H1 (cell line): ENCODE measurements at regions not wholly inside any gene's neighbourhood (a gene's known extent, or its start where the extent isn't known, plus 50 kb on each side); places are given as distances from the start of the nearest gene placed in this dataset.

Experiments
- CTCF ChIA-PET: fragments of 300-600 bp; sonication (Branson Sonifier 250); formaldehyde crosslinking; loops from one replicate; lab custom pipeline; 2021; ENCODE audit not compliant: partially characterized antibody; lab: Charles Lee
- POLR2A ChIA-PET: fragments of 300-600 bp; sonication (Branson Sonifier 250); formaldehyde crosslinking; loops from one replicate; lab custom pipeline; 2021; ENCODE audit warnings: inconsistent platforms; ENCODE audit not compliant: partially characterized antibody; lab: Charles Lee
- DNase-seq, 2 experiments: peaks; one replicate each; pipeline versions ENCODE4 v3.0.0 to v3.0.0-alpha.2; 2010 to 2022; ENCODE audit warnings: low spot score in 2 of 2, low read depth in 1 of 2, mixed read lengths in 1 of 2
- FAIRE-seq: peaks from 2 replicates; lab custom pipeline; 2011; peaks lifted over from hg19 to GRCh38; lab: Jason Lieb, UNC
- H2AFZ ChIP-seq: 2 replicates; pipeline ENCODE4 v1.8.1; 2012; ENCODE audit warnings: low read length, inconsistent platforms
- H2AK5ac ChIP-seq: 2 replicates; pipeline ENCODE4 v1.6.1; 2013; ENCODE audit warnings: low read depth, low read length
- H2BK120ac ChIP-seq: replicated peaks from 2 replicates; pipeline ENCODE3; 2013; ENCODE audit warnings: low read depth, low read length, inconsistent platforms
- H2BK12ac ChIP-seq: 2 replicates; pipeline ENCODE4 v1.6.1; 2013; ENCODE audit warnings: low read depth, low read length
- H2BK15ac ChIP-seq: 2 replicates; pipeline ENCODE4 v1.6.1; 2013; ENCODE audit warnings: low read length
- H2BK20ac ChIP-seq: 2 replicates; pipeline ENCODE4 v1.6.1; 2013; ENCODE audit warnings: low read length
- H2BK5ac ChIP-seq: 2 replicates; pipeline ENCODE4 v1.6.1; 2013; ENCODE audit warnings: low read depth, low read length
- H3K14ac ChIP-seq: 2 replicates; pipeline ENCODE4 v1.6.1; 2013; ENCODE audit warnings: inconsistent platforms; ENCODE audit not compliant: insufficient read length
- H3K18ac ChIP-seq: 2 replicates; pipeline ENCODE4 v1.6.1; 2013; ENCODE audit warnings: low read length; ENCODE audit errors: extremely low read depth
- H3K23ac ChIP-seq: 2 replicates; pipeline ENCODE4 v1.6.1; 2013; ENCODE audit warnings: inconsistent platforms; ENCODE audit not compliant: insufficient read length
- H3K23me2 ChIP-seq: 2 replicates; pipeline ENCODE4 v1.6.1; 2013; ENCODE audit warnings: low read depth, low read length
- H3K27ac ChIP-seq: 2 replicates; pipeline ENCODE4 v1.6.1; 2011; ENCODE audit warnings: low read depth, low read length, inconsistent platforms
- H3K27me3 ChIP-seq, 4 experiments: replicated peaks in 1 of 4; 1 replicate in 1 of 4; 2 replicates in 3 of 4; pipeline versions ENCODE4 v1.6.1 to v1.8.1; 2011 to 2013; ENCODE audit warnings: low read length in 3 of 4, mild to moderate bottlenecking in 3 of 4, inconsistent platforms in 2 of 4, mixed read lengths in 2 of 4, moderate library complexity in 1 of 4; ENCODE audit not compliant: control insufficient read depth in 3 of 4, insufficient read depth in 3 of 4; ENCODE audit errors: extremely low read depth in 1 of 4
- H3K36me3 ChIP-seq, 4 experiments: 2 replicates each; pipeline versions ENCODE4 v1.6.1 to v1.8.1; 2011 to 2013; ENCODE audit warnings: mild to moderate bottlenecking in 4 of 4, low read length in 3 of 4, moderate library complexity in 2 of 4, control low read depth in 1 of 4, inconsistent platforms in 1 of 4; ENCODE audit not compliant: insufficient read depth in 4 of 4, control insufficient read depth in 2 of 4
- H3K4ac ChIP-seq: replicated peaks from 2 replicates; pipeline ENCODE3; 2013; ENCODE audit warnings: low read length, low read depth, mixed read lengths, inconsistent platforms; ENCODE audit not compliant: insufficient read length
- H3K4me1 ChIP-seq, 4 experiments: replicated peaks in 1 of 4; 1 replicate in 1 of 4; 2 replicates in 3 of 4; pipeline versions ENCODE4 v1.6.1 to v1.8.1; 2011 to 2013; ENCODE audit warnings: low read length in 3 of 4, inconsistent platforms in 2 of 4, mixed read lengths in 1 of 4; ENCODE audit not compliant: insufficient read depth in 4 of 4, control insufficient read depth in 3 of 4
- H3K4me2 ChIP-seq, 2 experiments: 2 replicates each; pipeline versions ENCODE4 v1.6.1 to v1.8.1; 2011 to 2013; ENCODE audit warnings: low read depth in 2 of 2, low read length in 2 of 2, control low read depth in 1 of 2, inconsistent platforms in 1 of 2, mild to moderate bottlenecking in 1 of 2; ENCODE audit not compliant: insufficient read depth in 1 of 2
- H3K4me3 ChIP-seq, 4 experiments: fragments of 200-600, 300-600 bp in 1 of 4; sonication (generic), shearing (Covaris generic), sonication (Bioruptor Twin) in 1 of 4; 2 replicates each; pipeline versions ENCODE4 v1.5.1 to v1.8.1; 2011 to 2016; ENCODE audit warnings: low read length in 4 of 4, low read depth in 3 of 4, control low read depth in 2 of 4, inconsistent platforms in 2 of 4, mild to moderate bottlenecking in 2 of 4, mixed read lengths in 1 of 4, moderate library complexity in 1 of 4; ENCODE audit not compliant: insufficient read depth in 2 of 4; ENCODE audit errors: extremely low read depth in 1 of 4
- H3K56ac ChIP-seq: replicated peaks from 2 replicates; pipeline ENCODE3; 2013; ENCODE audit warnings: low read depth, mild to moderate bottlenecking, mixed read lengths, low read length, inconsistent platforms; ENCODE audit not compliant: insufficient read length
- H3K79me1 ChIP-seq: 2 replicates; pipeline ENCODE4 v1.6.1; 2013; ENCODE audit warnings: low read depth, low read length, control low read depth
- H3K79me2 ChIP-seq, 2 experiments: 2 replicates each; pipeline versions ENCODE4 v1.6.1 to v1.8.1; 2012 to 2013; ENCODE audit warnings: low read length in 2 of 2, mild to moderate bottlenecking in 2 of 2, inconsistent platforms in 1 of 2; ENCODE audit not compliant: insufficient read depth in 2 of 2, control insufficient read depth in 1 of 2
- H3K9ac ChIP-seq, 4 experiments: replicated peaks in 1 of 4; 1 replicate in 1 of 4; 2 replicates in 3 of 4; pipeline versions ENCODE4 v1.6.1 to v1.8.1; 2011 to 2013; ENCODE audit warnings: low read depth in 3 of 4, low read length in 3 of 4, control low read depth in 2 of 4, mild to moderate bottlenecking in 2 of 4, moderate library complexity in 2 of 4, inconsistent platforms in 1 of 4; ENCODE audit errors: extremely low read depth in 1 of 4
- H3K9me3 ChIP-seq, 2 experiments: 2 replicates each; pipeline versions ENCODE4 v1.6.1 to v1.8.1; 2012 to 2013; ENCODE audit warnings: mild to moderate bottlenecking in 2 of 2, moderate library complexity in 2 of 2, control low read depth in 1 of 2, inconsistent platforms in 1 of 2, low read depth in 1 of 2, low read length in 1 of 2, mixed read lengths in 1 of 2; ENCODE audit not compliant: insufficient read depth in 2 of 2
- H4K20me1 ChIP-seq, 2 experiments: replicated peaks in 1 of 2; 2 replicates each; pipeline versions ENCODE3 to v1.8.1; 2011 to 2013; ENCODE audit warnings: inconsistent platforms in 2 of 2, low read length in 2 of 2, mild to moderate bottlenecking in 1 of 2; ENCODE audit not compliant: insufficient read depth in 2 of 2, control insufficient read depth in 1 of 2
- H4K5ac ChIP-seq: 2 replicates; pipeline ENCODE4 v1.6.1; 2013; ENCODE audit warnings: low read length, low read depth, mixed read lengths, inconsistent platforms; ENCODE audit not compliant: insufficient read length
- H4K8ac ChIP-seq: 2 replicates; pipeline ENCODE4 v1.8.0; 2013; ENCODE audit warnings: mild to moderate bottlenecking, moderate library complexity, low read length, inconsistent platforms; ENCODE audit not compliant: insufficient read depth; ENCODE audit errors: extremely low read depth
- H4K91ac ChIP-seq: replicated peaks from 2 replicates; pipeline ENCODE3; 2013; ENCODE audit warnings: low read length, mixed read lengths, inconsistent platforms; ENCODE audit not compliant: insufficient read length
- ATF2 ChIP-seq: IDR thresholded peaks from 2 replicates; pipeline ENCODE4 v1.6.1; 2012; ENCODE audit warnings: low read length, inconsistent platforms
- BACH1 ChIP-seq: IDR thresholded peaks from 2 replicates; pipeline ENCODE4 v1.6.1; 2012; ENCODE audit warnings: low read length, improper control_type of control experiment
- E2F6 ChIP-seq: IDR thresholded peaks from 2 replicates; pipeline ENCODE4 v1.6.1; 2012; ENCODE audit warnings: inconsistent platforms
- EZH2 ChIP-seq: fragments of 200-600 bp; sonication (generic); IDR thresholded peaks from 2 replicates; pipeline ENCODE4 v1.7.1; 2012; ENCODE audit warnings: low read depth, mild to moderate bottlenecking, moderate library complexity, low read length, inconsistent platforms; ENCODE audit not compliant: severe bottlenecking
- JUND ChIP-seq: IDR thresholded peaks from 2 replicates; pipeline ENCODE4 v1.6.1; 2011; ENCODE audit warnings: mild to moderate bottlenecking, improper control_type of control experiment, low read length
- TAF1 ChIP-seq: IDR thresholded peaks from 2 replicates; pipeline ENCODE4 v1.6.1; 2011; ENCODE audit warnings: mild to moderate bottlenecking, low read depth, low read length
- WGBS, 2 experiments: shearing (Covaris generic) in 1 of 2; methylation state at CpG; one replicate each; pipeline versions ENCODE4 v1.1.6 to v1.1.7; 2013 to 2015; ENCODE audit warnings: low lambda C conversion rate in 2 of 2, mixed read lengths in 2 of 2, inconsistent platforms in 1 of 2, low coverage in 1 of 2, missing lambda C conversion rate in 1 of 2; ENCODE audit not compliant: insufficient replicate concordance in 2 of 2, insufficient coverage in 1 of 2, insufficient read length in 1 of 2; ENCODE audit errors: extremely low coverage in 1 of 2, missing lambda C conversion rate in 1 of 2; 5-methylcytosine and 5-hydroxymethylcytosine counted together

GRCh38 chr5:107801061-107801460, 130.3 kb upstream of the EFNA5 start:
- Histone ChIP-seq H3K79me2 (no peaks in the 10 kb centered on the region), H3K79me1 (no peaks in the 10 kb centered on the region), H3K36me3 (no peaks in the 10 kb centered on the region), H3K27ac (no peak overlapping the region), H3K4me2 (no peak overlapping the region), H2AK5ac (no peak overlapping the region), H2AFZ (no peak overlapping the region), H2BK20ac (no peak overlapping the region), H3K23ac (no peak overlapping the region), H3K4me1 (peaks cover 0 to 18% (median 8%) of the 10 kb centered on the region in 4 experiments; a peak in 5 of 7 replicates), H2BK12ac (no peak overlapping the region), H4K5ac (no peak overlapping the region), H4K8ac (no peak overlapping the region), H3K9me3 (no peaks in the 10 kb centered on the region), H3K27me3 (no peaks in the 10 kb centered on the region), H2BK5ac (no peak overlapping the region), H3K9ac (no peak overlapping the region), H2BK120ac (no peak overlapping the region), H3K14ac (no peak overlapping the region), H2BK15ac (no peak overlapping the region), H3K18ac (no peak overlapping the region), H3K4me3 (no peak overlapping the region), H3K4ac (no peak overlapping the region), H4K20me1 (no peaks in the 10 kb centered on the region), H3K56ac (no peak overlapping the region), H4K91ac (no peak overlapping the region), H3K23me2 (no peaks in the 10 kb centered on the region)
- DNase-seq = no peak
- ChIA-PET CTCF (no interaction called here), POLR2A (no interaction called here)
- 84% methylated on average over 2 of the region's 2 CpGs; no CpG with 5 or more reads in 1 of the 2 experiments for WGBS, 2 experiments
- no peak for FAIRE-seq
- no peak for TF ChIP-seq JUND
- TF ChIP-seq TAF1 = no peak
- TF ChIP-seq EZH2 = no peak
- no peak for TF ChIP-seq E2F6
- no peak for TF ChIP-seq BACH1
- TF ChIP-seq ATF2 = no peak
